ENCODE measurements at regions not wholly inside any gene's neighbourhood (a gene's known extent, or its start where the extent isn't known, plus 50 kb on each side); places are given as distances from the start of the nearest gene placed in this dataset.

GRCh38 chr3:23644099-23644498 lies 161.7 kb upstream of the UBE2E1 start:
- intact Hi-C loops (cut with DNase I): no loop called here
- ATAC-seq (ENCODE audit: poor library complexity) (no peak), DNase-seq (no peak)

- ATAC-seq (ENCODE audit: poor library complexity) (no peak), DNase-seq (no peak)
- intact Hi-C loops (cut with DNase I): no loop called here
Measured at GRCh38 chr3:23644676-23645075, 161.1 kb upstream of the UBE2E1 start.

- intact Hi-C loops (cut with DNase I): no loop called here
- ATAC-seq (ENCODE audit: poor library complexity) (no peak), DNase-seq (no peak)
Measured at GRCh38 chr3:23645533-23646183, 160.1 kb upstream of the UBE2E1 start.

- no peak for ATAC-seq (ENCODE audit: poor library complexity)
- no peak for DNase-seq
- intact Hi-C loops (cut with DNase I): no loop called here
Measured at GRCh38 chr3:23646184-23646920, 159.4 kb upstream of the UBE2E1 start.

GRCh38 chr3:23647706-23648258 lies 158.0 kb upstream of the UBE2E1 start:
- no peak for DNase-seq
- ATAC-seq (ENCODE audit: poor library complexity): no peak
- intact Hi-C loops (cut with DNase I): no loop called here

GRCh38 chr3:23648326-23648995 lies 157.3 kb upstream of the UBE2E1 start:
- peak; percentile 75 for ATAC-seq (ENCODE audit: poor library complexity)
- intact Hi-C loops (cut with DNase I): no loop called here

GRCh38 chr3:23648996-23649395 lies 156.8 kb upstream of the UBE2E1 start:
- DNase-seq (no peak), ATAC-seq (ENCODE audit: poor library complexity) (peak; percentile 36)
- intact Hi-C loops (cut with DNase I): no loop called here

More at GRCh38 chr3:23648326-23648995, 157.3 kb upstream of the UBE2E1 start:
- no peak for DNase-seq

- no peak for ATAC-seq (ENCODE audit: poor library complexity)
- intact Hi-C loops (cut with DNase I): no loop called here
- no peak for DNase-seq
Measured at GRCh38 chr3:23649448-23649847, 156.3 kb upstream of the UBE2E1 start.

GRCh38 chr3:23650371-23651140 lies 155.2 kb upstream of the UBE2E1 start:
- DNase-seq: no peak
- intact Hi-C loops (cut with DNase I): no loop called here
- ATAC-seq (ENCODE audit: poor library complexity): no peak

- DNase-seq (no peak), ATAC-seq (ENCODE audit: poor library complexity) (no peak)
- intact Hi-C loops (cut with DNase I): no loop called here
Measured at GRCh38 chr3:23653647-23654525, 151.9 kb upstream of the UBE2E1 start.

GRCh38 chr3:23654571-23654970 lies 151.2 kb upstream of the UBE2E1 start:
- DNase-seq: no peak
- ATAC-seq (ENCODE audit: poor library complexity): no peak

GRCh38 chr3:23655749-23656148 lies 150.0 kb upstream of the UBE2E1 start:
- intact Hi-C loops (cut with DNase I): no loop called here
- ATAC-seq (ENCODE audit: poor library complexity): no peak
- DNase-seq: no peak

More at GRCh38 chr3:23654571-23654970, 151.2 kb upstream of the UBE2E1 start:
- intact Hi-C loops (cut with DNase I): no loop called here

- intact Hi-C loops (cut with DNase I): no loop called here
- ATAC-seq (ENCODE audit: poor library complexity): no peak
- no peak for DNase-seq
Measured at GRCh38 chr3:23656199-23656598, 149.6 kb upstream of the UBE2E1 start.

GRCh38 chr3:23656821-23657220 lies 148.9 kb upstream of the UBE2E1 start:
- DNase-seq (no peak), ATAC-seq (ENCODE audit: poor library complexity) (no peak)
- intact Hi-C loops (cut with DNase I): no loop called here

GRCh38 chr3:23657647-23658046 lies 148.1 kb upstream of the UBE2E1 start:
- intact Hi-C loops (cut with DNase I): no loop called here
- no peak for ATAC-seq (ENCODE audit: poor library complexity)
- DNase-seq: no peak

- intact Hi-C loops (cut with DNase I): no loop called here
- ATAC-seq (ENCODE audit: poor library complexity): no peak
- DNase-seq: no peak
Measured at GRCh38 chr3:23659274-23659673, 146.5 kb upstream of the UBE2E1 start.

GRCh38 chr3:23659840-23660430 lies 145.8 kb upstream of the UBE2E1 start:
- DNase-seq (no peak), ATAC-seq (ENCODE audit: poor library complexity) (no peak)
- intact Hi-C loops (cut with DNase I): no loop called here

All from Right ventricle myocardium superior (tissue), 1 donor.